Nephron (organoid): ENCODE measurements at regions not wholly inside any gene's neighbourhood (a gene's known extent, or its start where the extent isn't known, plus 50 kb on each side); places are given as distances from the start of the nearest gene placed in this dataset.
"Not testable (repeated sequence)": the region's sequence is repeated elsewhere in the genome, so short reads cannot be mapped to it uniquely, and the experiment has no call there.

Experiments
- H3K27ac Mint-ChIP-seq, 3 experiments: 2 replicates each; pipeline ENCODE4 v1.8.0; 2020; ENCODE audit warnings: mixed read lengths in 3 of 3, mild to moderate bottlenecking in 2 of 3, moderate library complexity in 1 of 3
- H3K27me3 Mint-ChIP-seq: 2 replicates; pipeline ENCODE4 v1.8.0; 2021; ENCODE audit warnings: low read depth, mild to moderate bottlenecking, moderate library complexity, mixed read lengths
- H3K36me3 Mint-ChIP-seq: 2 replicates; pipeline ENCODE4 v1.8.0; 2020; ENCODE audit warnings: low read depth, mixed read lengths
- H3K4me1 Mint-ChIP-seq: 2 replicates; pipeline ENCODE4 v1.8.0; 2020; ENCODE audit warnings: mixed read lengths
- H3K4me3 Mint-ChIP-seq, 3 experiments: 2 replicates each; pipeline ENCODE4 v1.8.0; 2020; ENCODE audit warnings: mild to moderate bottlenecking in 3 of 3, mixed read lengths in 3 of 3, moderate library complexity in 2 of 3
- H3K9me3 Mint-ChIP-seq: 2 replicates; pipeline ENCODE4 v1.8.0; 2020; ENCODE audit warnings: mixed read lengths
- TF ChIP-seq, protein P1 (sequence below), 3 experiments: fragments of 200-600 bp; sonication (generic); IDR thresholded peaks; one replicate each; pipeline ENCODE4 v1.5.0; 2021; ENCODE audit warnings: antibody characterized with exemption in 3 of 3; ENCODE audit not compliant: unreplicated experiment in 3 of 3

DNA sequence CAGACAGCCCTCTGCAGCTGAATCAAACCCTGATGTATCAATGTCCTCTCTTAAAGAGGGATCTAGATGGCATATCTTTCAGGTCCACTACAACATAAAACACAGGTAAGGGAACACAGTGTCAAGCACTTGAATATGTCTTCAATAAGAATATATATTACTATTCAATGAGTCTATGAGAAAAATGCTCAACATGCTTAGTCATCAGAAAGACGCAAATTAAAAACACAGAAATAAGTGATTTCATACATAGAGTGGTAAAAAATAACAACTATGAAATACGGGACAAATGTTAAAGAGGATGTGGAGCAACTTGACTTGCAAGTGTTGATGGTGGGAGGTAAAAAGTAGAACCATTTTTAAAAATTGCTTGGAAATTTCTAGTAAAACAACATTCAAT, 544.6 kb upstream of the HS3ST1 start:
- H3K36me3 Mint-ChIP-seq: no peaks in the 10 kb centered on the region
- H3K27ac Mint-ChIP-seq: no peak overlapping the region
- H3K4me3 Mint-ChIP-seq: no peak overlapping the region
- TF ChIP-seq, protein P1, sequence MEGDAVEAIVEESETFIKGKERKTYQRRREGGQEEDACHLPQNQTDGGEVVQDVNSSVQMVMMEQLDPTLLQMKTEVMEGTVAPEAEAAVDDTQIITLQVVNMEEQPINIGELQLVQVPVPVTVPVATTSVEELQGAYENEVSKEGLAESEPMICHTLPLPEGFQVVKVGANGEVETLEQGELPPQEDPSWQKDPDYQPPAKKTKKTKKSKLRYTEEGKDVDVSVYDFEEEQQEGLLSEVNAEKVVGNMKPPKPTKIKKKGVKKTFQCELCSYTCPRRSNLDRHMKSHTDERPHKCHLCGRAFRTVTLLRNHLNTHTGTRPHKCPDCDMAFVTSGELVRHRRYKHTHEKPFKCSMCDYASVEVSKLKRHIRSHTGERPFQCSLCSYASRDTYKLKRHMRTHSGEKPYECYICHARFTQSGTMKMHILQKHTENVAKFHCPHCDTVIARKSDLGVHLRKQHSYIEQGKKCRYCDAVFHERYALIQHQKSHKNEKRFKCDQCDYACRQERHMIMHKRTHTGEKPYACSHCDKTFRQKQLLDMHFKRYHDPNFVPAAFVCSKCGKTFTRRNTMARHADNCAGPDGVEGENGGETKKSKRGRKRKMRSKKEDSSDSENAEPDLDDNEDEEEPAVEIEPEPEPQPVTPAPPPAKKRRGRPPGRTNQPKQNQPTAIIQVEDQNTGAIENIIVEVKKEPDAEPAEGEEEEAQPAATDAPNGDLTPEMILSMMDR (IDR thresholded peaks at IDR 0.05; ENCODE audit: unreplicated experiment in 3 of 3): no peak
- no peaks in the 10 kb centered on the region for H3K9me3 Mint-ChIP-seq
- no peaks in the 10 kb centered on the region for H3K4me1 Mint-ChIP-seq
- H3K27me3 Mint-ChIP-seq: no peaks in the 10 kb centered on the region

- Mint-ChIP-seq H3K27me3 (no peaks in the 10 kb centered on the region), H3K9me3 (no peaks in the 10 kb centered on the region), H3K4me1 (no peaks in the 10 kb centered on the region), H3K36me3 (no peaks in the 10 kb centered on the region), H3K27ac (no peak overlapping the region), H3K4me3 (no peak overlapping the region)
- TF ChIP-seq, protein P1 (IDR thresholded peaks at IDR 0.05; ENCODE audit: unreplicated experiment in 3 of 3): no peak
Measured at GRCh38 chr4:11970754-11971153, 542.1 kb upstream of the HS3ST1 start.

DNA sequence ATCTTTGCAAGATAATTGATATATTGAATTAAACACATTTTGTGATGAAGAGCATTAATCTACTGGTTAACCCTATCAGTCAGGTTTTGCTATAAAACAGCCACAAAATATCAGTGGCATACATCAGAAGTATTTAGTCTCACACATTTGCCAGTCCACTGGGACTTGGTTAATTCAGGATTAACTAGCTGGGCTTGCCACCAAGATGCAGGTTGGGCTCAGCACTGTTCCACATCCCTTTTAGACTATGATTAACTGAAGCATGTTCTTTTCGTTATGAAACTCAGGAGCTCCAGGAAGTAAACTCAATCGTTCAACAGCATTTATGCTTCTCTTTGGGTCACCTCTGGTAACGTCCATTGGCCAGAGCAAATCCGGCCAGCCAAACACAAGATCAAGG, 538.1 kb upstream of the HS3ST1 start:
- H3K27ac Mint-ChIP-seq: no peak overlapping the region
- H3K36me3 Mint-ChIP-seq: no peaks in the 10 kb centered on the region
- no peaks in the 10 kb centered on the region for H3K4me1 Mint-ChIP-seq
- TF ChIP-seq, protein P1 (IDR thresholded peaks at IDR 0.05; ENCODE audit: unreplicated experiment in 3 of 3): no peak
- H3K27me3 Mint-ChIP-seq: no peaks in the 10 kb centered on the region
- no peak overlapping the region for H3K4me3 Mint-ChIP-seq
- no peaks in the 10 kb centered on the region for H3K9me3 Mint-ChIP-seq

GRCh38 chr4:11954093-11954492, 525.4 kb upstream of the HS3ST1 start:
- TF ChIP-seq, protein P1 (IDR thresholded peaks at IDR 0.05; ENCODE audit: unreplicated experiment in 3 of 3): peak; percentile 34 to 45 (median 37)
- Mint-ChIP-seq H3K36me3 (no peaks in the 10 kb centered on the region), H3K4me3 (no peak overlapping the region), H3K27me3 (no peaks in the 10 kb centered on the region), H3K4me1 (no peaks in the 10 kb centered on the region), H3K27ac (no peak overlapping the region), H3K9me3 (no peaks in the 10 kb centered on the region)

- no peaks in the 10 kb centered on the region for H3K4me1 Mint-ChIP-seq
- H3K27ac Mint-ChIP-seq: no peak overlapping the region
- TF ChIP-seq, protein P1 (IDR thresholded peaks at IDR 0.05; ENCODE audit: unreplicated experiment in 3 of 3): no peak
- H3K36me3 Mint-ChIP-seq: no peaks in the 10 kb centered on the region
- no peak overlapping the region for H3K4me3 Mint-ChIP-seq
- H3K27me3 Mint-ChIP-seq: no peaks in the 10 kb centered on the region
- H3K9me3 Mint-ChIP-seq: no peaks in the 10 kb centered on the region
Measured at GRCh38 chr4:11949355-11949754, 520.7 kb upstream of the HS3ST1 start.

GRCh38 chr4:11947629-11948028, 518.9 kb upstream of the HS3ST1 start:
- H3K27ac Mint-ChIP-seq, H3K4me3 Mint-ChIP-seq, H3K27me3 Mint-ChIP-seq, H3K9me3 Mint-ChIP-seq, H3K36me3 Mint-ChIP-seq, H3K4me1 Mint-ChIP-seq: not testable (repeated sequence)
